HepG2 (cell line): ENCODE measurements at regions not wholly inside any gene's neighbourhood (a gene's known extent, or its start where the extent isn't known, plus 50 kb on each side); places are given as distances from the start of the nearest gene placed in this dataset.

Source experiments
- CHD2 ChIP-seq: IDR thresholded peaks from 2 replicates; pipeline ENCODE4 v1.6.1; 2011; ENCODE audit warnings: low read depth, low read length, improper control_type of control experiment
- CREB1 ChIP-seq, 2 experiments: fragments of 450-650 bp in 1 of 2; IDR thresholded peaks; 2 replicates each; pipeline ENCODE4 v1.6.1; 2016 to 2017; ENCODE audit warnings: control low read depth in 1 of 2, mild to moderate bottlenecking in 1 of 2, missing compliant biosample characterization in 1 of 2, missing genetic modification characterization in 1 of 2
- DR1 ChIP-seq: sonication (generic); formaldehyde crosslinking; IDR thresholded peaks from 2 replicates; pipeline ENCODE4 v1.8.0; 2021; ENCODE audit warnings: mild to moderate bottlenecking, missing genetic modification reagents, inconsistent platforms
- FOXP4 ChIP-seq: sonication (generic); formaldehyde crosslinking; IDR thresholded peaks from 2 replicates; pipeline ENCODE4 v1.4.0; 2020; ENCODE audit warnings: missing genetic modification reagents
- HCFC1 ChIP-seq: fragments of 150-350 bp; IDR thresholded peaks from 2 replicates; pipeline ENCODE4 v1.6.1; 2014; ENCODE audit warnings: low read depth, low read length
- KLF13 ChIP-seq: sonication (generic); formaldehyde crosslinking; IDR thresholded peaks from 2 replicates; pipeline ENCODE4 v1.4.0; 2020; ENCODE audit warnings: mild to moderate bottlenecking, missing genetic modification reagents
- MLLT10 ChIP-seq: sonication (generic); formaldehyde crosslinking; IDR thresholded peaks from 2 replicates; pipeline ENCODE4 v1.4.0; 2020; ENCODE audit warnings: missing genetic modification reagents
- NFAT5 ChIP-seq: sonication (generic); formaldehyde crosslinking; IDR thresholded peaks from 2 replicates; pipeline ENCODE4 v1.4.0; 2020; ENCODE audit warnings: missing genetic modification reagents
- PAF1 ChIP-seq: IDR thresholded peaks from 2 replicates; pipeline ENCODE4 v1.6.1; 2016; ENCODE audit warnings: missing genetic modification reagents, missing compliant biosample characterization
- XRCC5 ChIP-seq: fragments of 200-400 bp; formaldehyde crosslinking; optimal IDR thresholded peaks from 2 replicates; pipeline ENCODE3; 2017; ENCODE audit warnings: mild to moderate bottlenecking, low read length
- ZBTB1 ChIP-seq: sonication (generic); formaldehyde crosslinking; IDR thresholded peaks from 2 replicates; pipeline ENCODE4 v1.4.0; 2020; ENCODE audit warnings: missing genetic modification reagents, borderline replicate concordance
- ZFAT ChIP-seq: sonication (generic); formaldehyde crosslinking; conservative IDR thresholded peaks from 2 replicates; pipeline ENCODE4 v1.8.1; 2023; ENCODE audit warnings: missing genetic modification reagents, inconsistent platforms
- ZMYM2 ChIP-seq: sonication (generic); formaldehyde crosslinking; IDR thresholded peaks from 2 replicates; pipeline ENCODE4 v1.8.0; 2022; ENCODE audit warnings: mild to moderate bottlenecking, missing genetic modification reagents
- ZNF362 ChIP-seq: sonication (generic); formaldehyde crosslinking; IDR thresholded peaks from 2 replicates; pipeline ENCODE4 v1.4.0; 2020; ENCODE audit warnings: missing genetic modification reagents, mild to moderate bottlenecking, borderline replicate concordance
- ZNF431 ChIP-seq: sonication (generic); formaldehyde crosslinking; IDR thresholded peaks from 2 replicates; pipeline ENCODE4 v1.9.0; 2022; ENCODE audit warnings: missing genetic modification reagents, low read depth, mild to moderate bottlenecking, borderline replicate concordance
- ZNF713 ChIP-seq: sonication (generic); formaldehyde crosslinking; IDR thresholded peaks from 2 replicates; pipeline ENCODE4 v1.4.0; 2020; ENCODE audit warnings: mild to moderate bottlenecking, missing genetic modification reagents
- ZNF878 ChIP-seq: sonication (generic); formaldehyde crosslinking; IDR thresholded peaks from 2 replicates; pipeline ENCODE4 v1.8.1; 2023; ENCODE audit warnings: mild to moderate bottlenecking, missing genetic modification reagents, moderate library complexity
- TF ChIP-seq, protein P1 (sequence below): sonication (generic); formaldehyde crosslinking; IDR thresholded peaks from 2 replicates; pipeline ENCODE4 v1.4.0; 2020; ENCODE audit warnings: mild to moderate bottlenecking, missing genetic modification reagents
- TF ChIP-seq, protein P2 (sequence below): IDR thresholded peaks from 2 replicates; pipeline ENCODE4 v1.6.1; 2016; ENCODE audit warnings: low read depth

GRCh38 chr10:44195112-44196007 lies 189.5 kb downstream of the CXCL12 start (continued):
- TF ChIP-seq, protein P1, sequence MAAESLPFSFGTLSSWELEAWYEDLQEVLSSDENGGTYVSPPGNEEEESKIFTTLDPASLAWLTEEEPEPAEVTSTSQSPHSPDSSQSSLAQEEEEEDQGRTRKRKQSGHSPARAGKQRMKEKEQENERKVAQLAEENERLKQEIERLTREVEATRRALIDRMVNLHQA (CRISPR knock-in tag), result no peak
- TF ChIP-seq MLLT10 (CRISPR knock-in tag) (no peak), ZNF431 (CRISPR knock-in tag) (0 out of 2 replicates have a peak, but pooled peaks have one; percentile 19), NFAT5 (CRISPR knock-in tag) (no peak), HCFC1 (no peak), ZBTB1 (no peak), ZFAT (no peak), DR1 (no peak), PAF1 (CRISPR knock-in tag) (no peak), XRCC5 (peak; percentile 73), ZMYM2 (CRISPR knock-in tag) (peak; percentile 71), ZNF713 (CRISPR knock-in tag) (no peak), CREB1 (IDR thresholded peaks at IDR 0.05) (no peak), CREB1 (CRISPR knock-in tag; IDR thresholded peaks at IDR 0.05) (0 out of 2 replicates have a peak, but pooled peaks have one; percentile 21), FOXP4 (CRISPR knock-in tag) (peak; percentile 88), ZNF362 (CRISPR knock-in tag) (peak; percentile 78; the same call in 1 of the 2 replicates), CHD2 (no peak), KLF13 (no peak), ZNF878 (CRISPR knock-in tag) (peak; percentile 19; the same call in 1 of the 2 replicates)
- TF ChIP-seq, protein P2, sequence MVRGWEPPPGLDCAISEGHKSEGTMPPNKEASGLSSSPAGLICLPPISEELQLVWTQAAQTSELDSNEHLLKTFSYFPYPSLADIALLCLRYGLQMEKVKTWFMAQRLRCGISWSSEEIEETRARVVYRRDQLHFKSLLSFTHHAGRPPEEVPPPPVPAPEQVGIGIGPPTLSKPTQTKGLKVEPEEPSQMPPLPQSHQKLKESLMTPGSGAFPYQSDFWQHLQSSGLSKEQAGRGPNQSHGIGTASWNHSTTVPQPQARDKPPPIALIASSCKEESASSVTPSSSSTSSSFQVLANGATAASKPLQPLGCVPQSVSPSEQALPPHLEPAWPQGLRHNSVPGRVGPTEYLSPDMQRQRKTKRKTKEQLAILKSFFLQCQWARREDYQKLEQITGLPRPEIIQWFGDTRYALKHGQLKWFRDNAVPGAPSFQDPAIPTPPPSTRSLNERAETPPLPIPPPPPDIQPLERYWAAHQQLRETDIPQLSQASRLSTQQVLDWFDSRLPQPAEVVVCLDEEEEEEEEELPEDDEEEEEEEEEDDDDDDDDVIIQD (CRISPR knock-in tag), result peak; percentile 50; the same call in 1 of the 2 replicates
